Fibroblast of skin of abdomen (primary cell): ENCODE measurements at regions not wholly inside any gene's neighbourhood (a gene's known extent, or its start where the extent isn't known, plus 50 kb on each side); places are given as distances from the start of the nearest gene placed in this dataset.

ENCODE experiments used
- DNase-seq: peaks from one replicate; pipeline ENCODE4 v3.0.0-alpha.2; 2013

DNA sequence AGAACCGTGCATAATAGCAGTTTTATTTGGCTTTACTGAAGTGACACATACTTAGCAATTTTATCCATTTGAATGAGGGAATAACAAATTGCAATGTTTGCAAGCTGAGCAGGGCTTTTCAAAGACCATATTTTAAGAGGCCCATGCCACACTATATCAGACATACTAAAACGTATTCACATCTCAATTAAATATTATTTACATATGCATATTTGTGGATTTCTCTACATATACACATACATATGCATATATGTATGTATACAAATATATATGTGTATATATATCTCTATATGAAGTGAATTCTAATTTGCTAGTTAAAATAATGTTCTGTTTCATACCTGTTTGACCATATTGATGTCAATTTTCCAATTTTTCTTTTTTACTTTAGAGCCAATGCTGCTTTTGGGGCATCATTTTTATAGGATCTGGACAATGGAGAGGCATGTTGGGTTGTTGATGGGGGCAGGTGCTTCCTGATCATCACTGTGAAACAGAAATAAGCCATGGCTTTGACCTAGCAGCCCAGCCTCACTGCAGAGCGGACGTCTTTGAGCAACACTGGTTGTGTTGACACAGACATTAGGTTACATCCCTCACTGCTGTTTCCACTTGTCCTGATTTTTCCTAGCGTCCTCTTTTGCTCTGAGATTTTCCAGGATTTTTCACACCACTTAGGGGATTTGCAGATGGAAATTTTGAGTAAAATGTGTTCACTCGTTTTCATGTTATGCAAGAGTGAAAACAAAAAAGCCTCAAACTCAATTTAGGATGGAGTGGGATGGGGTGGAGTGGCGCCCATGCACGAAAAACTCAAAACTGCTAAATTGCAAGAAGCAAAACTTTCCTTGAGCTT, 56.9 kb downstream of the RDH14 start:
- DNase-seq: no peak

DNA sequence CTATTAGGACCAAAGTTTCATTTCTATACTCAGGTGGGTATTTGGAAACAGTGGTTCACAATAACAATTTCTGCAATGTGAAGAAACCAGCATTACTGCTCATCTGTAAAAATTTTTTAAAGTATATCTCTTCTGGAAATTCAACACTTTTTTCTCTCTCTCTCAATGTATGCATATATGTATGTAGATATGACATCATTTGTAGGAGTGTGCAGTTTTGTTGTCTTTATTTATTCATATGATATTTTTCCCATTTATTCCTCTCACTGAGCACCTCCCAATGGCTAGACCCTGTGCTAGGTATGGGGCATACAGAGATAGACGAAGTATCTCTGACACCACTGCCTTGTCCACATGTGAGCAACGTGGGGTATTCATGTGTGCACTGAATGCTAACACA, 58.3 kb downstream of the RDH14 start:
- DNase-seq: no peak

DNA sequence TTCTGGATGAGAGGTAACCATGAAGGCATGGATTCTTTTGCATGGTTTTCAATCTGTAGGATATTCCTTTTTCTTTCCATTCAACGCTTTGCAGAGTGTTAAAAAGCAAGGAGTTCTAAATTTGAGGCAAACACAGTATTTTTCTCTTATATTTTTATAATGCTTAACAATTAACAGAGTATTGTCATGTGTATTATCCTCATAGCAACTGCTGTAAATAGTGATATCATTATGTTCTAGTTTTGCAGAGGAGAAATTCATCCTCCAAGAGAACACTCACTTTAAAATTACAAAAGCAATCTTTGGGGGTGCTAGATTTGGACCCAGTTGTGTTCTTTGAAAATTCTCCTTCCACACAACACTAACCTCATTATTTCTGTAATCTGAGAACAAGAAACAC, 58.7 kb downstream of the RDH14 start:
- no peak for DNase-seq

DNA sequence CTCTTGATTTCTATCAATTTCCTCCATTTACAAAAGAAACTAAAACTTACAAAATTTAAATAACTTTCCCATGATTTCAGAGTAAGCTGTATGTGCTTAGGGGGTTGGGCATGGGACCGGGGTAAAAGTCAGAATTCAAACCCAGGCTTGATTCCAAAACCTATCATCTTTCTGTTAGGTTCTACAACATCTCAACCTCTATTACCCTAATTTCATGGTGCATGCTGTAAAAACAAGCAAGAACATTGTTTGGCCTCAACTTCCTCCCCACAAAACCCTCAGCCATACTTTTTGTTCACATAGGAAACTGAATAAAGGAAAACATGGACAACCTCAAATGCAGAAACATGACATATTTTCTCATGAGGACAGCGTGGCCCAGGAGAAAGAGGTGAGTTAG, 59.3 kb downstream of the RDH14 start:
- DNase-seq: no peak

DNA sequence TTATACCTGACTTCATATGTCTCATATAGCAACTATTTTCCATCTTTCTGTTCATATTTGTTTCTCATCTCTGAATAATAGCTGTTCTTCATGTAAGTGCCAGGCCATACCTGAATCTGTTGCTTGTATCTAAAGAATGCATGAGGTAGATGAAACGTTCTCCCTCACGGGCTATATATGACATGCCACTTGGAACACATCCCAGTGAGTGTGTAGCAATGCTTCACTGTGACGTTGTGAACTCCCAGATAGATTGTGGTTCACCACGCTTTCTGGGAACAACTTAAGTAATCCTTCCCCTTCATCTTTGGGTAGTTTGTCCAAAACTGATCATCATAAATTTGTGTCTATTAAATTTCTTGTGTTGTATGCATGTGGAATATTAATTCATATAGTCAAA, 60.1 kb downstream of the RDH14 start:
- peak; percentile 87 for DNase-seq

DNA sequence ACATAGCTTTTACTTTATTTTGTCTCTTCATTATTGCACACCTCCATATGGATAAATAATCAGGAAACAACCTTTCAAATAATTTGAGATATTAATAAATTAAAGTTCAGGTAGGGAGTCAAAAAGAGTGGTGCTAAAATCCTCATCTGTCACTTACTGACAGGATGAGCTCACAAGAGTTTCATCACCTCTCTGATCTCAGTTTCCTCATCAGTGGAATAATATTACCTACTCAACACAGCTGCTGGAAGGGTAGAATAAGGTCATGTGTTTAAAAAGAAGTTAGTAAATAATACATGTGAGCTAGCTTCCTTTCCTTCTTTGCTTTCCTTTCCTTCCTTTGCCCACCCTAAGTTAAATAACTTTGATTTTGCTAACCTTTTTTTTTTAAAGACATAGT, 61.9 kb downstream of the RDH14 start:
- DNase-seq: no peak

DNA sequence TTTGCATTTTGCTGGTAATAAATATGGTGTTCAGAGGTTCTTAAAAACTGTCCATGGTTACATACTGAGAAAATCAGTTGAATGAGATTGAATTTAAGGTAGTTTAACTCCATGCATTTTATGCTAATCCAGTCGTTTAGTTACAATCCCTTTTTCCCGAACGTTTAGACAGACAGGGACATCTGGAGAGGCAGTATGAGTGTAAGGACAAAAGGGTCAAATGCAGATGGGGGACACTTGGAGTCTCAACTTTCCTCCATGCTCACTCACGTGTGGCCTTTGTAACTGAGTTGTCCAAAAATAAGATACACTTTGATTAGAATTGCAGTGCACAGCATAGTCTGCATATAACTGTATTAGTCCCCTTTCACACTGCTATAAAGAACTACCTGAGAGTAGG, 63.9 kb downstream of the RDH14 start:
- no peak for DNase-seq

DNA sequence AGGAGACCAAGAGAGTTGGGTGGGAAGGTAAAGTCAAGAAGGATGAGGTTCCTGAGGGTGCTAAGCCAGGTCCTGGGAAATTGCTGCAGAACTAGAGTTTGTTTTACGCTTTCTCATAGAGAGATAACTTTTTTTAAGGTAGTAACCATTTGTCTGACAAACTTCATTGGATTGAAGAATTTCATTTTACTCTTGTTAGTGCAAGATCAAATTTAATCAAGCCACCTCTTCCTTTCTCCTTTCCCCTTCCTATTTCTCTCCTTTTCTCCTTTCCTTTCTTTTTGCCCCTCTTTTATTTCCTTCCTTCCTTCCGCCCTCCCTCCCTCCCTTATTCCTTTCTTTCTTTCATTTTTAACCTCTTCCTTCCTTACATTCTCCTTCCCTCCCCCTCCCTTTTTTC, 65.4 kb downstream of the RDH14 start:
- DNase-seq: no peak

DNA sequence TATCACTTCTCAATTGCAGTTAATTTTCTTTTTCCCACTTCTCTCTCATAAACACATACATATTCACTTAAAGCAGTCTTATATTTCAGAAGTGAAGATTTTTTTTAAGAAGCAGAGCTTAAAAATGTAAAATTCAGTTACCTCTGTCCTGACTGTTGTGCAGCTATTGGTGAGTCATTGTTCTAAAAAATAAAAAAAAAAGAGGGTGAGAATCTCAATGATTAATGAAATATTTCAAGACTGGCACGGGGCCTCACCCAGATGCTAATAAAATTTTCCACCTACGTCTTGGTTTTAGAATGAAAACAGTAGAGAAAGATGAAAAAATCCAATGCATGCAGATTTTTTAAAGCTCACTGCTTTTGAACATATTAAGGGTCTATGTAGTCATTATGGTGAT, 67.7 kb downstream of the RDH14 start:
- DNase-seq: no peak

DNA sequence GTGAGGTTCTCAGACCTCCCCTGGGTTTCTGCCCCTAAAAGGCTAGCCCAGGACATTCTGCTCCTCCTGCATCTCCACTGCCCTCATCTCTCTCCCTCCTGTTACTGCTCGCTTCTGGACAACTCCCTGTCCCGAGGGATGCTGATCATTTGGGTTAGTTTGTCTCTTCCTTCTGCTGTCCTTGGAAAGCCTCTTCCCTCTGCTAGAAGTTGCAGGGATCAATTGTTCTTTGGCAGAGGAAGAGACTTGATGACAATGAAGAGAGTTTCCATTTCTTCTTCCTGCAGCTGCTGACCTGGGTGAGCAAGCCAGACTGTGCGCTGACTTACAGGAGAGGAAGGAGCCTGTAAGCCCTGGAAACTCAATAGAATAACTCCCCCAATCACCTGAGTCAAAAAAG, 68.9 kb downstream of the RDH14 start:
- DNase-seq: no peak

DNA sequence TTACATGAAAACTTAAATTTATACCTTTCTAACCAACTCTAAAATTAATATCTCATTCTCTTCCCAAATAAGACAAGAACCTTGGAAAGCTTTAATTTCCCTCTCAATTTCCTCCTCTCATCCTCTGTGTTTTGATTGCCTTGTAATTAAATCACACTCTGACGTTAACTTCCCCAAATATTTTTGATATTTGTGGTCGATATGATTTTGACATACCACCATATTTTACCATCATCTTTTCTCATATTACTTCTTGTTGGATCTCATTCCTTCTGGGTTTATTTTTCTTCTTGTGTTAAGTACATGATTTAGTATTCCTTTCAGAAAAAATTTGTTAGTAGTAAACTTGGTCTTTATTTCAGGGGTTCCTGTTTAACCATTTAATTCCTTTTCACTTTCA, 69.6 kb downstream of the RDH14 start:
- no peak for DNase-seq

DNA sequence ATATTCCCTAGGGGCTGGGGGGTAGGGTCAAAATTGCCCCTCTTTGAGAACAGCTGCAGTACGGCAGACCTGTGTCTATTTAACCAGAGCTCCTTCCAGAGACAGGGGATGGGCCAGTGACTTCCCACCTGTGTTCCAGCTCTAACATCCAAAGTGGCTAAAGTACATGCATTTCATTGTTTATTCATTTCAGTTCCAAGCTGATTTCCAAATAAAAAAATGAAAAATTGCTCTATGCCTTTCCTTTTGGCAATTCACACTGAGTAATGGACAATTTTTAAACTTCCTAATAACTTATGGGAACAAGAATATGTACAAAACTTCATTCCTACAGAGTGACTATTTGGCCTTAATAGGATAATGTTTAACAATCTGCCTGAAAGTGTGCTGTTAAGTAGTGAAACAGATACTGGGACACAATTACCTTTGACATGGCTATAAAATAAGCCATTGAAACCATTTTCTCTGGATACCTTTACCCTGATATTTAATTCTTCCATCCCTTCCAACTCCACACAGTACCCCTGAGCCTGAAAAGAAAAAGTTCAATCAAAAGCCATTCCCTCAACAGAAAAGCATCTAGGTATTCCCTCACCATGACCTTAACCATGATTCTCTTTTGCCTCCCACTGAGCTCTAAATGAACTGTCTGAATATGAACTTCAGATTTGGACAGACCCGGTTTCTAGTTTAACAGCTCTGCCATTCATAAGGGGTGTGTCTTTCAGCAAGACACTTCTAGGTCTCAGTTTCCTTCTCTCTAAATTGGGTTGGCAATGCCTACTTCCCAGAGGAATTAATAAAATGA, 73.1 kb downstream of the RDH14 start:
- no peak for DNase-seq

DNA sequence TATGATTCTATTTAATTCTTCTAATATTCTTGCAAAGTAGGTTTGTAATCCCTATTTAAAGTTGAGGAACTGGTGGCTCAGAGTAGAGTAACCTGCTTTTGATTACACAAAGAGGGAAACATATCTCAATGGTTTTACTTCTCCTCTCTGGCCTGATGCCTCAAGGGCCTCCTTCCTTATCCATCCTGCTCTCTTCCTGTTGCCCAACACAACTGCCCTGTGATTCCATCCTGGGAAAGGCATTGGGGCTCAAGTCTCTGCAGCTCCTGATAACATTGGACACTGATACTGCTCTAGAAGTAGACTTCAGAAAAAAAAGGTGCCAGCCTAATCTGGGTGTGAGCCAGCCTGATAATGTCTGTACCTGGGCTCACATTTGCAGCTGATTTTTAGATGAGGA, 75.8 kb downstream of the RDH14 start:
- DNase-seq: no peak

DNA sequence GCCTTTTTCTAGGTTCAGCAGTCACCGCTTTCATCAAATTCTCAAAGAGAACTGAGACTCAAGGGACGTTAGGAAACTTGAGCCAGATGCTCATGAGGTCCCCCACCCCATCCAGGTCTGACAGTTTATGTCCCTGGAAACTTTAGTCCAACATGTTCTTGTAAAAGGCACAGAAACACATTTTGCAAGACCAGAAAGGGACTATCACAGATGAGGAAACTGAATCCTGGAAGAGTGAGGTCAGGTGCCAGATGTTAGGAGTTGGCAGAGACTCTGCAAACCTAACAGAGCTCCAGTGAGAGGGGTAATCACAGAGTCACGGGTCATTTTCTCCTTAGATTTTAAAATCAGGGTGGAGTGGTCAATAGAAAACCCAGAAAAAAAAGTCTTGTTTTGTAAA, 76.6 kb downstream of the RDH14 start:
- no peak for DNase-seq

DNA sequence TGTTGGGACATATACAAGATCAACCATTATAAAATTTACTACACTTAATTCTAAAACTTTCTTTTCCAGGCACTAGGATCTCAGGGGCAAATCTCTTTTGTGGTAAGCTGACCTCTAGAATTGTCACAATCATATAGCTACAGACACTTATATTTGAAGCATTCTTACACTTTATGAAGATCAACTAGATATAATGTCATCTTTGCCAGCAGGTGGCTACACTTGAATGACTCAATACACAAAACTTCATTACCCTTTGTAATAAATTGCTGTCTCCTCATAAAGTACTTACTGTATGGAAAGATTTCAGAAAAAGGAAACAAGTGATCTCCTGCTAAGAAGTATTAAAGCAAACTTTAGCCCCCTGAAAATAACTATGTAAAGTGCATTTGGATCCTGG, 77.8 kb downstream of the RDH14 start:
- no peak for DNase-seq

DNA sequence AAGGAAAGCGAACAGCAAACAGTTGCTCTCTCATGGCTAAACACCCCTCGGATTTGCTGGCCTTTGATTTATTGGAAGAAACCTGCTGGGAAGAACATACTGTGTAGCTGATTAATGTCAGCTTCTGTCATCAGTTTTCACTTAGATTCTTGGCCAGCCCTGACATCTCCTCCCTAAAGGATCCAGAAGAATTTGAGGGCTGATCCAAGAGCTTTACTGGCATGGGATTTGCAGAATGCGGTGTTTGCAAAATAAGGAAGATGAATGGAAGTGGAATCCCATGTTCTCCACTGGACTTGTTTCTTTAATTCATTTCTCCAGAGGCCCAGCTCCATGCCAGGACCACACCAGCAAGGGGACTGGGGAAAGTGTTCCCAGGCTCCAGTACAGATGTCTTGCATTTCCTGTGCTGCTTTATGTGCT, 80.5 kb downstream of the RDH14 start:
- peak; percentile 94 for DNase-seq

DNA sequence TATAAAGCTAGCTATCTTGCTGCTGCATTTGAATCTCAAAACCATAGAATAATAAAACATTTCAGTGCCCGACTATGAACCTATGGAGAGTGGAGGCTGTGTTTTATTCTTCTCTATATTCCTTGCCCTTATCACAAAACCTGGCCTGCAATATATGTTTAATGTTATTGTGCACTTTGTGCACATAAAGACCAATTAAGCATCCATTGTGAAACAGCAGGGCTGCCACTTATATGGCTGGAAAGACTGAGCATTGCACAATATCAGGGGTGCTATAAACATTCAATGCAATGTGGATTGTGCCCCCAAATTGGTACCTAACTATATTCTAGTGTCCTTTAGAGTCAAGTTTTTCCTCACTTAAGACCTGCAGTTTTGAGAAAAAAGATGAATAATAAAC, 83.2 kb downstream of the RDH14 start:
- DNase-seq: no peak

DNA sequence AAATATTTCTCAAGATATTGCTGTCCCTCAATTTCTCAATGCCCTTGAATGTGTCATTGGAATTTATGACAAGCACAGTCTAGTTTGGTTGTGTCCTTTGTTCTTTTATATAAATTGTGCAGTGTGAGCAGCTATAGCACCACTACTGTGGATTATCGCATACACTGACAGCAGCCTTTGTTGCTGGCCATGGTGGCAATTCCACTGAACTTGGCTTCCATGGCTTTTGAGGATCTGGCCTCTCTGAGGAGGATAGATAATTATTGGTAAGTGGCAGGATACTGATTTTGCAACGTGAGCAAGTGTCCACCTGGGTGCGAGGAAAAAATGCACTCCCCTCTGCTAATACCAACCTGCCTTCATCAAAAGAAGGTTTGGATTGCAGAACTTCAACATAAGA, 84.0 kb downstream of the RDH14 start:
- no peak for DNase-seq

DNA sequence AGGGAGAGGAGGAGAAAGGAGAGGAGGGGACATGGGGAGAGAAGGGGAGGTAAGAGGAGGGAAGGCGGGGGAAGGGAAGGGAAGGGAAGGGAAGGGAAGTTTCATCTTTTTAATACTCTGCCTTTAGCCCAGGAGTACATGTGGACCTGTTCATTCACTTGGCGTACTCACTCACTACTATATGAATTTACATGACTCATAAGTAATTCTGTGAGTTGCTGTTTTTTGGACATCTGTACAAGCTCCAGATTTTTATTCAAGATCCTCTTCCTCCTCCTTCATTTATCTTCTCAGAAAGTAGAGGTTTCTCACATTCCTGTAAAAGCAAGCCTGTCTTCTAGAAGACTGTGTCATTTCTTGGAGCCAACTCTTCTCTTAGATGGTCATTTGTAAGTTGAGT, 84.6 kb downstream of the RDH14 start:
- peak; percentile 50 for DNase-seq

DNA sequence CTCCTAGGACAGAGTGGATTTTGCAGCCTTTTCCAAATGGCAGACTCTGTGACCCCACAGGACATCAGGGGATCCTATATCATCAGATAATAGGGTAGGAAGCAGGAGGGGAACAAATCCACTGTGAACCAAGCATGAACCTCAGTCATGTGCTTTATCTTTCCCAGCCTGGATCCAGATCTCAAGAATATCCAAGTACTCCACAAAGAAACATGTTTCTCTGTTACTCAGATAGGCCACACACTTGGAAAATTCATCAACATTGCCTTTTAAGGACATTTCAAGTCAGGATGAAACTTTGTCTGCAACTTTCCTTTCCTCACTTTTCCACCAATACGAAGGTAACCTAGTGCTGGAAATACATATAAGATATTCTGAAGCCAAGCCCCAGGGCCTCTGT, 85.8 kb downstream of the RDH14 start:
- peak; percentile 49 for DNase-seq

DNA sequence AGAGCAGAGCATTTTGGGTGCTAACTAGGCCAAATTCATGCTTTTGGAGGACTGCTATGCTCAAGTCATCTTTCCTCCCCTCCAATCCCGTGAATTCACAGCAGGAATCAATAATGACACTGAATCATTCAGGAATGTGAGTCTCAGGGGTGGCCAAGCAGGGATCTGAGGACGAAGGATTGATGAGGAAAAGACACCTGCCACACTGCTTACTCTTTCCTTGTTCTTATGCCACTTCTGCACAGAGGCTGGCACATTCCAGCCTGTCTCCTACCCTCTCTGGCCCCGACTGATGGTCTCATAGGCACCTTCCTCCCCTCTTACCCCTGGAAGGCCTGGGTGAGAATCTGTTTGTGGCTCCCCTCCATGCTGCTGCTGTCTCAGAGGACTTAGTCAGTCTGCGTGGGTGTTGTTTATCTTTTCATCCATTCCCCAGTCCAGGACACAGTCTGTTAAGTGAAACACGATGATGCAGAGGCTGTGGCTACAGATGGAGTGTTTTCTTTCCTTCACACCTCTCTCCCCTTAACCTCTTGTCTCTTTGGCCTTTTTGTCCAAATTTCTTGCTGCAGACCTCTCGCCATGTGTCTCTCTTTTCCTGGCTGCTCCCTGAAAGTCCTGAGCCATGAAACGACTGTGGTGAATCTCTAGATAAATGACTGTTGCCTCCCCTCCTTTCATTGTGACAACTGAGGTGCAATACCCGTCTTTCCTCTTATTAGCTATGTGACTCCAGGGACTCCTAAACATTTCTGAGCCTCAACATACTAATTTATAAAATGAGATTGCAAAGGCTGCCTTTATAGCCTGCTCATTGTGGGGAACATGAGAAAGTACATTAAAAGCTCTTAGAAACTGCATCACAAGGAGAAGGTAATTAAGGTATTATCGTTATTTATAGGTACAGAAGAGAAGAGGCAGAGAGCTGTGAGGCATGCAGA, 86.9 kb downstream of the RDH14 start:
- peak; percentile 89 for DNase-seq

DNA sequence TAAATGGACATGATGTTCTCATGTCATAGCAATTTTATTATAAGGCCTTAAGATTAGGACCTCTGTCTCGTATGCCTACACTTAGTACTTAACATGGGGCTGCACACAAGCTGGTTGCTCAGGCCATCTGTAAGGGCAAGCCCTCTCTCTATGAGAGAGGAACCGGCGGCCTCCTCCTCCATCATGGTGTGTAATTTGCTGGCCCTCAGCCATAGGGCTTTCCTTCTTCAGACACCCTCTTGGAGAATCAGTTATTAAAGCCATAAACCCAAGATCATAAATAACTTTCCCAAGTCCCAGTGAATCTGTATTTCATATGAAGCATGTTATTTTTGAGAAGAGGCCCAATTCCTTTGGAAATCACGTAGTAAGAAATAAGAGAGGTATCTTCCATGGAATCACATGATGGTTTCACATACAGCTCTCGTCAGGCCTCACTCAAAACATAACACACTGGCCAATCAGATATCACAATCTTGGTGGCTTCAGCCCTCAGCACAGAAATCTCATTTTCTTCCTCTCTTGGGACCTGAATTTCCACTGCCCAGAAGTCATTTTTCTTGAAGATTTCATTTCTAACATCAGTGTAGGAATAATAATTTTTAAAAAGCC, 92.6 kb downstream of the RDH14 start:
- peak; percentile 39 for DNase-seq

DNA sequence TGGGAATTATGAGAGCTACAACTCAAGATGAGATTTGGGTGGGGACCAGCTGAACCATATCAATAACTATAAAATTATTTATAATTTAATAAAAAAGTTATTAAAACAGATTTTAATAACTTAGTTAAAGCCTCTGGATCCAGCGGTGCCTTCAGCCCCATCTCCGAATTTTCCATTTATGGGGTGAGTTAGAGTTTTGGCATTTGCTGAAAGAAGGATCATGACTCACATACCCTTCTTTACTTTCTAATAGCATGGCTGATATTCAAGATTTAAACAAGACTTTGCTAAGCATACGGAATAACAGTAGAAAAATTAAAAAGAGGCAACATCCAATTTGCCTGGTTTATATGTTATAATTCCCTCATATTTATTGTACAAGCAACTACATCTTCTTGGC, 94.5 kb downstream of the RDH14 start:
- DNase-seq: no peak
